Natural killer cell (primary cell): ENCODE measurements at regions not wholly inside any gene's neighbourhood (a gene's known extent, or its start where the extent isn't known, plus 50 kb on each side); places are given as distances from the start of the nearest gene placed in this dataset.

ENCODE experiments used
- ATAC-seq, 3 donors: fragments of 150-1000 bp in 2 of 3; fragments of 200-7000 bp in 1 of 3; cut with Tn5 transposase; 1 replicate in 1 of 3; 2 replicates in 2 of 3; pipeline ENCODE4 v1.10.0; 2021; ENCODE audit warnings: mild to moderate bottlenecking in 2 of 3, moderate library complexity in 2 of 3
- DNase-seq, 2 donors: peaks; one replicate each; pipeline versions ENCODE4 v3.0.0 to v3.0.0-alpha.2; 2013 to 2021; ENCODE audit warnings: mixed read lengths in 1 of 2
- H3K27ac ChIP-seq: one replicate; pipeline ENCODE4 v1.5.1; 2013; ENCODE audit warnings: mild to moderate bottlenecking, low read length
- H3K27me3 ChIP-seq: one replicate; pipeline ENCODE4 v1.6.1; 2013; ENCODE audit warnings: low read length; ENCODE audit not compliant: control insufficient read depth, insufficient read depth
- H3K36me3 ChIP-seq: one replicate; pipeline ENCODE4 v1.6.1; 2013; ENCODE audit warnings: low read length; ENCODE audit not compliant: control insufficient read depth, insufficient read depth
- H3K4me1 ChIP-seq: one replicate; pipeline ENCODE4 v1.6.1; 2013; ENCODE audit warnings: low read length; ENCODE audit not compliant: control insufficient read depth, insufficient read depth
- H3K4me3 ChIP-seq: one replicate; pipeline ENCODE4 v1.5.1; 2013; ENCODE audit warnings: low read length
- H3K9me3 ChIP-seq: one replicate; pipeline ENCODE4 v1.6.1; 2013; ENCODE audit warnings: low read length; ENCODE audit not compliant: control insufficient read depth, insufficient read depth
- H3K27ac Mint-ChIP-seq, 2 donors: one replicate each; pipeline ENCODE4 v1.8.0; 2022; ENCODE audit warnings: mild to moderate bottlenecking in 2 of 2, mixed read lengths in 2 of 2, moderate library complexity in 1 of 2
- H3K27me3 Mint-ChIP-seq, 2 donors: one replicate each; pipeline ENCODE4 v1.8.0; 2022; ENCODE audit warnings: low read depth in 2 of 2, mixed read lengths in 2 of 2
- H3K36me3 Mint-ChIP-seq: one replicate; pipeline ENCODE4 v1.8.0; 2022; ENCODE audit warnings: mixed read lengths
- H3K4me1 Mint-ChIP-seq, 2 donors: one replicate each; pipeline ENCODE4 v1.8.0; 2022; ENCODE audit warnings: mixed read lengths in 2 of 2
- H3K4me3 Mint-ChIP-seq: one replicate; pipeline ENCODE4 v1.8.0; 2022; ENCODE audit warnings: mild to moderate bottlenecking, moderate library complexity, mixed read lengths
- H3K9me3 Mint-ChIP-seq, 2 donors: one replicate each; pipeline ENCODE4 v1.8.0; 2022; ENCODE audit warnings: mixed read lengths in 2 of 2
- WGBS: methylation state at CpG from one replicate; pipeline ENCODE4 v1.1.7; 2013; ENCODE audit warnings: missing lambda C conversion rate; ENCODE audit not compliant: insufficient coverage; 5-methylcytosine and 5-hydroxymethylcytosine counted together
- intact Hi-C: fragments of 100-400 bp; cut with micrococcal nuclease; formaldehyde crosslinking; loops from one replicate; pipeline ENCODE4 v1.14.2; 2022
- TF ChIP-seq, protein P1 (sequence below): fragments of 200-600 bp; IDR thresholded peaks from one replicate; pipeline ENCODE4 v1.8.0; 2022; ENCODE audit warnings: antibody characterized with exemption

DNA sequence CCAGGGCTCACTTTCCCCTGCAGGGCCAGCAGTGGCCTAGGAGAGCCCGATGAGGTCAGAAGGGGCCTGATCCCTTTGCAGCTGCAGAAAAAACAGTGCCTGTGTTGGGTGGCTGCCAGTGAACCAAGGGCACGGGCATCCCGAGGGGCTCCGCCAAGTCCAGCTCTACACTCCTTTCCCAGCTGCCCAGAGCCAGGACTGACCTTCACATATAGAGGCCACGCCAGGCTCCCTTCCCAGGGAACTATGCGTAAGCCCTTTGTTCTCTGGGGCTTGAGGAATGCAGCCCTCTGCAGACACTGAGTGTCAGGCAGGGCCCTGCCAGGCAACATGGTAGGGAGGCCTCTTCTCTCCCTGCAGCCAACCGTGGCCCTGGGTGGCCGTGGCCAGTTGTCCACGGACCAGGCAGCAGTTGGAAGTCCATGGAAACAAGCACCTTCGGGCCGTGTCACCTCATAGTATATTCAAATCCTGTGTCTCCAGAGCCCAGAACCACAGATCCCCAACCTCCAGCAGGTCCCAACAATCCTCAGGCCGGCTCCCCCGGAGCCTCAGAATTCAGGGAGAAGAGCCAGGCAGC, 194.0 kb downstream of the NPHP4 start:
- no peak overlapping the region for H3K27ac ChIP-seq
- no peak for ATAC-seq
- no peaks in the 10 kb centered on the region for H3K9me3 ChIP-seq
- no peaks in the 10 kb centered on the region for H3K4me1 ChIP-seq
- Mint-ChIP-seq H3K4me1 (no peaks in the 10 kb centered on the region), H3K36me3 (no peaks in the 10 kb centered on the region), H3K4me3 (no peak overlapping the region), H3K9me3 (no peaks in the 10 kb centered on the region), H3K27me3 (peaks cover 0 to 7% of the 10 kb centered on the region in 2 donors), H3K27ac (no peak overlapping the region)
- H3K4me3 ChIP-seq, result no peak overlapping the region
- intact Hi-C loops, result no loop called here
- TF ChIP-seq, protein P1, sequence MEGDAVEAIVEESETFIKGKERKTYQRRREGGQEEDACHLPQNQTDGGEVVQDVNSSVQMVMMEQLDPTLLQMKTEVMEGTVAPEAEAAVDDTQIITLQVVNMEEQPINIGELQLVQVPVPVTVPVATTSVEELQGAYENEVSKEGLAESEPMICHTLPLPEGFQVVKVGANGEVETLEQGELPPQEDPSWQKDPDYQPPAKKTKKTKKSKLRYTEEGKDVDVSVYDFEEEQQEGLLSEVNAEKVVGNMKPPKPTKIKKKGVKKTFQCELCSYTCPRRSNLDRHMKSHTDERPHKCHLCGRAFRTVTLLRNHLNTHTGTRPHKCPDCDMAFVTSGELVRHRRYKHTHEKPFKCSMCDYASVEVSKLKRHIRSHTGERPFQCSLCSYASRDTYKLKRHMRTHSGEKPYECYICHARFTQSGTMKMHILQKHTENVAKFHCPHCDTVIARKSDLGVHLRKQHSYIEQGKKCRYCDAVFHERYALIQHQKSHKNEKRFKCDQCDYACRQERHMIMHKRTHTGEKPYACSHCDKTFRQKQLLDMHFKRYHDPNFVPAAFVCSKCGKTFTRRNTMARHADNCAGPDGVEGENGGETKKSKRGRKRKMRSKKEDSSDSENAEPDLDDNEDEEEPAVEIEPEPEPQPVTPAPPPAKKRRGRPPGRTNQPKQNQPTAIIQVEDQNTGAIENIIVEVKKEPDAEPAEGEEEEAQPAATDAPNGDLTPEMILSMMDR, result no peak
- 84% methylated on average over 13 of the region's 13 CpGs for WGBS
- DNase-seq, result no peak
- H3K36me3 ChIP-seq, result no peaks in the 10 kb centered on the region
- H3K27me3 ChIP-seq, result no peaks in the 10 kb centered on the region

DNA sequence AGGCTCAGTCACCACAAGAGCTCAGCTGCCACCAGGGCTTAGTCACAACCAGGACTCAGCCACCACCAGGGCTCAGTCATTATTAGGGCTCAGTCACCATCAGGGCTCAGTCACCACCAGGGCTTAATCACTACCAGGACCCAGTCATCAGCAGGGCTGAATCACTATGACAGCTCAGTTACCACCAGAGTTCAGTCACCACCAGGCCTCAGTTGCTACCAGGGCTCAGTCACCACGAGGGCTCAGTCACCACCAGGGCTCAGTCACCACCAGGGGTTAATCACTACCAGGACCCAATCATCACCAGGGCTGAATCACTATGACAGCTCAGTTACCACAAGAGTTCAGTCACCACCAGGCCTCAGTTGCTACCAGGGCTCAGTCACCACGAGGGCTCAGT, 196.2 kb downstream of the NPHP4 start:
- no peak overlapping the region for H3K4me3 Mint-ChIP-seq
- Histone ChIP-seq H3K27me3 (no peaks in the 10 kb centered on the region), H3K36me3 (no peaks in the 10 kb centered on the region), H3K4me3 (no peak overlapping the region), H3K4me1 (no peaks in the 10 kb centered on the region), H3K27ac (no peak overlapping the region), H3K9me3 (no peaks in the 10 kb centered on the region)
- DNase-seq (no peak), ATAC-seq (no peak)
- H3K27me3 Mint-ChIP-seq, result peaks cover 0 to 7% of the 10 kb centered on the region in 2 donors
- no peaks in the 10 kb centered on the region for H3K9me3 Mint-ChIP-seq
- intact Hi-C loops, result no loop called here
- H3K36me3 Mint-ChIP-seq, result no peaks in the 10 kb centered on the region
- no peaks in the 10 kb centered on the region for H3K4me1 Mint-ChIP-seq
- TF ChIP-seq, protein P1, result no peak
- 79% methylated on average over 2 of the region's 2 CpGs for WGBS
- H3K27ac Mint-ChIP-seq, result no peak overlapping the region

DNA sequence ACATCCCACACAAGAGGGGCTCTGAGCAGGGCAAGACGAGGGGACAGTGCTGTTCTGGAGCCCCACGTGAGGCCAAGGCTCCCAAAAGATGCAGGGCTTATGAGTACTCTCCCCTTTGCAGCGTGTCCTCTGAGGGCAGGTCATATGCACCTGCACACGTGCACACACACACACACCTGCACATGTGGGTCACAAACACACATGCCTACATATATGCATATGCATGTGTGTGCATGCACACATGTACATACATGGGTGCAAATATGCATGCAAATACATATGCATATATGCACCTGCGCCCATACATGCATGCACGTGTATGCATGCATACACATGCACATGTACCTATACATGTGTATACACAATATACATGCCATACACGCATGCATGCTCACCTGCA, 197.9 kb downstream of the NPHP4 start:
- H3K27ac ChIP-seq, result no peak overlapping the region
- intact Hi-C loops, result no loop called here
- no peak for DNase-seq

More for the DNA sequence above, 197.9 kb downstream of the NPHP4 start:
- Histone ChIP-seq H3K4me3 (no peak overlapping the region), H3K4me1 (no peaks in the 10 kb centered on the region), H3K27me3 (no peaks in the 10 kb centered on the region), H3K36me3 (no peaks in the 10 kb centered on the region), H3K9me3 (no peaks in the 10 kb centered on the region)
- WGBS, result 84% methylated on average over 7 of the region's 7 CpGs
- Mint-ChIP-seq H3K36me3 (no peaks in the 10 kb centered on the region), H3K9me3 (peaks cover 0 to 2% of the 10 kb centered on the region in 2 donors), H3K27ac (no peak overlapping the region), H3K4me3 (no peak overlapping the region), H3K27me3 (peaks cover 3 to 7% of the 10 kb centered on the region in 2 donors), H3K4me1 (no peaks in the 10 kb centered on the region)
- ATAC-seq, result no peak
- TF ChIP-seq, protein P1, result no peak
